ENCODE measurements at regions not wholly inside any gene's neighbourhood (a gene's known extent, or its start where the extent isn't known, plus 50 kb on each side); places are given as distances from the start of the nearest gene placed in this dataset.
"Not testable (repeated sequence)": the region's sequence is repeated elsewhere in the genome, so short reads cannot be mapped to it uniquely, and the experiment has no call there.

GRCh38 chr17:15860774-15861173 is 84.2 kb upstream of the ADORA2B start:
- DNase-seq (ENCODE audit: low spot score) = not testable (repeated sequence)

GRCh38 chr17:15864061-15864460 is 80.9 kb upstream of the ADORA2B start:
- not testable (repeated sequence) for DNase-seq (ENCODE audit: low spot score)

- not testable (repeated sequence) for DNase-seq (ENCODE audit: low spot score)
Observed at GRCh38 chr17:15864472-15864871, 80.5 kb upstream of the ADORA2B start.

DNA sequence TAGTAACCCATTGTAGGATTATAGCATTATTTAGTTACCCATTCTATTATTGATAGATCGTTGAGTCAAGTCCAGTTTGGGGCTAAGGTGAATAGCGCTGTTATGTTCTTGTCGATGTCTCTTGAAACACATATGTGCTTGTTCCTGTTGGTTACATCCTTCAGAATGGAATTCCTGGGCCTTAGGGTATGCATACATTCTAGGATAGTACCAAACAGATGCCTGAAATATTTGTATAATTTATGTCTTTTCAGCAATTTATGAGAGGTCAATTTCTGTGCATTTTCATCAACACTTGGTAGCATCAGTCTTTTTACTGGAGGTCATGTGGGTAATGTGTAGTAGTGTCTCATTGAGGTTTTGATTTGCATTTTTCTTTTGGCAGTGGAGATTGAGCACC is 78.9 kb upstream of the ADORA2B start:
- not testable (repeated sequence) for DNase-seq (ENCODE audit: low spot score)

DNA sequence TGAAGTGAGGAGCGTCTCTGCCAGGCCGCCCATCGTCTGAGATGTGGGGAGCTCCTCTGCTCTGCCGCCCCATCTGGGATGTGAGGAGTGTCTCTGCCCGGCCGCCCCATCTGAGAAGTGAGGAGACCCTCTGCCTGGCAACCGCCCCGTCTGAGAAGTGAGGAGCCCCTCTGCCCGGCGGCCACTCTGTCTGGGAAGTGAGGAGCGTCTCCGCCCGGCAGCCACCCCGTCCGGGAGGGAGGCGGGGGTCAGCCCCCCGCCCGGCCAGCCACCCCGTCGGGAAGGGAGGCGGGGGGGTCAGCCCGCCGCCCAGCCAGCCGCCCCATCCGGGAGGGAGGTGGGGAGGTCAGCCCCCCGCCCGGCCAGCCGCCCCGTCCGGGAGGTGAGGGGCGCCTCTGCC is 77.6 kb upstream of the ADORA2B start:
- DNase-seq (ENCODE audit: low spot score) = not testable (repeated sequence)

DNA sequence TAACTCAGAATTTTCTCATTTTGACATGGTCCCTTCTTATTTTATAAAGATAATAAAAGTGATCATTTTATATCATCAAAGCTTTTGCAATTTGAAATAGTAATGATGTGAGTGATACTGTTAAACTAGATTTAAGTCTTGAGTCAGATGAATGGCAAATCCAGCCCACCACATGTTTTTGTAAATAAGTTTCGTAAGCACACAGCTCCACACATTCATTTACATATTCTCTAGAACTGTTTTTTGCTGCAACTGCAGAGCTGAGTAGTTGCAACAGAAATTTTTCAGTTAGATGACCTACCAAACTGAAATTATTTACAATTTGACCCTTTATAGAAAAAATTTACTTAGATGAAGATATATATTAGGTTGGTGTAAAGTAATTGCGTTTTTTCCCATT is 75.1 kb upstream of the ADORA2B start:
- not testable (repeated sequence) for DNase-seq (ENCODE audit: low spot score)

DNA sequence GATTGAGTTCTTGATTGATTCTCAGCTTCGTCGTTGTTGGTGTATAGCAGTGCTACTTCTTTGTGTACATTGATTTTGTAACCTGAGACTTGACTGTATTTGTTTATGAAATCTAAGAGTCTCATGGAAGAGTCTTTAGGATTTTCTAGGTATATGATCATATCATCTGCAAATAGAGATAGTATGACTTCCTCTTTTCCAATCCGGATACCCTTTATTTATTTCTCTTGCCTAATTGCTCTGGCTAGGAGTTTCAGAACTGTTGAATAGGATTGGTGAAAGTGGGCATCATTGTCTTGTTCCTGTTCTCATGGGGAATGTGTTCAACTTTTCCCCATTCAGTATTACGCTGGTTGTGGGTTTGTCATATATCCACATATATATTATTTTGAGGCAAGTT is 72.3 kb upstream of the ADORA2B start:
- DNase-seq (ENCODE audit: low spot score) = not testable (repeated sequence)

DNA sequence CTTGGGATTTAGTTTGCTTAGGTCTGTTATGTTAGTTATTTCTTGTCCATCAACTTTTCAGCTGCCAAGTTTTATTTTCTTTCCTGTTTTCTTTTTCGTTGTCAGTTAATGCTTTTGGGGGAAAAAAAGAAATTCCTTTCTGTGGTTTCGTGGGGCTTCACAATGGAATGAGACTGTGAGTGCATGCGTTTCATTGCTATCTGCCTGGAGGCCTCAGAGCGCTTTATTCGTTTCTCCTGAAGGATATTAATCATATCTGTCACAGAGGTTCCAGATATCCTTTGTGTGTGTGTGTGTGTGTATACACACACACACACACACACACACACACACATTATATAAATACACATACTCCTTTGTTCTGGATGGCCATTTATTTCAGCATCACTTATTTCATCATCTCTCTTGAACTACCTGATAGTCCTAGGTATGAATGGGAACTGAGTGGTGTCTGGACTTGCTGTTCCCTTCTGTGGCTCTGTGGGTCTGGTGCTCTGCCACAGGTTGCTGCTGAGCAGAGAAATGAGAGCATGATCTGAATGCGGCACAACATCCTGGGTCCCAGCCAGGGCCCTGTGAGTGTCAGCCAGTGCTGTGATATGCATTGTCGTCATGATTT is 66.9 kb upstream of the ADORA2B start:
- DNase-seq (ENCODE audit: low spot score) = not testable (repeated sequence)

DNA sequence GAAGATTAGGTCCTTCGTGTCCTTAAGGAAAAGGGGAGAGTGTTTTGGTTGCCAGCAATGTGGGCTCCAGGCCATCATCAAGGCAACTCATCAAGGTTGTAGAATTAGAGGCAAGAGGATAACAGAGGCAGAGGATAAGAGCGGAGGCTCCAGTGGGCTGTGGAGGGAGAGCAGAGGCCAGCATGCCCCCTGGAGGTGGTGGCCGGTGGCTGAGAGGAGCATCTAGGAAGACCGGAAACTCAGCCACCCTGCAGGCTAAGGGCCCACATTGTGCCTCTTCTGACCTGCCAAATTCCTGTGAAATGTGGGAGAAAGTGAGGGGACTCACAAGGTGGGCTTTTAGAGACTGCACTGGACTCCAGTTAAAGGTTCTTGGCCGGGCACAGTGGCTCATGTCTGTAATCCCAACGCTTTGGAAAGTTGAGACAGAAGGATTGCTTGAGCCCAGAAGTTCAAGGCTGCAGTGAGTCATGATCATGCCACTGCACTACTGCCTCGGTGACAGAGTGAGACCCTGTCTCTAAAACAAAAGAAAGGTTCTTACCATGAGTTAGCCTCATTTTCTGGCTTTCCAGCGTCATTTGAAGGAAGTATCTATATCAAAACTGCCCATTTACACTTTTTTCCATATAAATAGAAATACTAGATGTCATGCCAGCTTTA is 62.7 kb upstream of the ADORA2B start:
- DNase-seq (ENCODE audit: low spot score) = no peak

DNA sequence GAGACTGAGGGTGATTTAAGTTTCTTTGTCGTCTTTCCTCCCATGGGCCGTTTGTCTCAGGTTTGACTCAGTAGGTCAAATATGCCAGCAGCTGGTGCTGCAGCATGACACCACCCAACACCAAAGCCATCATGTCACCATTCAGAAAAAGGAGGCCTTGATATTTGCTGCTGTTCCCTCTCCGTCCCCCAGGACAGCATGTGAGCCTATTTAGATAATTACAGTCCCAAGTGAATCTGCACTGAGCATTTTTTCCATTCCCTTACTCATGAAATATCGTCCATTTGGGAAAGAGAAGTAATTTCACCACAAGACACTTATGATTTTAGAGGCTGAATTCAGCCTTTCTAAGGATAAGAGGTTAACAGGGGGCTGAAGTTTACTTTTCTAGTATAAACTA is 62.2 kb upstream of the ADORA2B start:
- DNase-seq (ENCODE audit: low spot score) = no peak

DNA sequence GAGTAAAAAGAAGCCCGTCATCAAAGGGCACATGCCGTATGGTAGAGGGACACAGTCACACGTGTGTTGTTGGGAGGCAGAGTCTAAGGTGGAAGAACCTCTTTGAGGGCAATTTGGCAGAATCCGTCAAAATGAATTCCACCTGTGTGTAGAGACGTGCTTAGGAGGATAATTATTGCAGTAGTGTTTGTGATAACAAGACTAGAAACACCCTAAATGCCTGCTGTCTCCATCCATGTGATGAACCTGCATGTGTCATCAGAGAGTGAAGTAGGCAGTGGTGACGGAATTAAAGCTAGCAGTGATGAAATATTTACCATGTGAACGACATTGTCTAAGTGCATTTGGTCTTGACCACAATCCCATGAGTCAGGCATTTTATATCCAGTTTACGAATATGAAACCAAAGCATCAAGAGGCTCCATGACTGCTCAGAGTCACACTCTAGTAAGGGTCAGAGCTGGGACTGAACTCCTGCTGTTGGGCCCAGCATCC is 61.3 kb upstream of the ADORA2B start:
- no peak for DNase-seq (ENCODE audit: low spot score)

- no peak for DNase-seq (ENCODE audit: low spot score)
Observed at GRCh38 chr17:15884731-15885130, 60.2 kb upstream of the ADORA2B start.

- no peak for DNase-seq (ENCODE audit: low spot score)
Observed at GRCh38 chr17:15885770-15886169, 59.2 kb upstream of the ADORA2B start.

GRCh38 chr17:15886221-15886620 is 58.7 kb upstream of the ADORA2B start:
- DNase-seq (ENCODE audit: low spot score) = no peak

- DNase-seq (ENCODE audit: low spot score) = no peak
Observed at GRCh38 chr17:15886804-15887203, 58.1 kb upstream of the ADORA2B start.

- DNase-seq (ENCODE audit: low spot score) = no peak
Observed at GRCh38 chr17:15888436-15888835, 56.5 kb upstream of the ADORA2B start.

GRCh38 chr17:15890279-15890892 is 54.5 kb upstream of the ADORA2B start:
- DNase-seq (ENCODE audit: low spot score) = no peak

GRCh38 chr17:15891318-15891717 is 53.6 kb upstream of the ADORA2B start:
- DNase-seq (ENCODE audit: low spot score) = no peak

- no peak for DNase-seq (ENCODE audit: low spot score)
Observed at GRCh38 chr17:15892244-15892643, 52.7 kb upstream of the ADORA2B start.

GRCh38 chr17:15892731-15893657 is 51.9 kb upstream of the ADORA2B start:
- DNase-seq (ENCODE audit: low spot score) = peak; percentile 76

- DNase-seq (ENCODE audit: low spot score) = peak; percentile 50
Observed at GRCh38 chr17:15893658-15894024, 51.3 kb upstream of the ADORA2B start.

GRCh38 chr17:15894258-15894657 is 50.7 kb upstream of the ADORA2B start:
- no peak for DNase-seq (ENCODE audit: low spot score)

Measured in HT-29 (cell line).